ENCODE measurements at regions not wholly inside any gene's neighbourhood (a gene's known extent, or its start where the extent isn't known, plus 50 kb on each side); places are given as distances from the start of the nearest gene placed in this dataset.

GRCh38 chr2:180647621-180648020, 332.8 kb upstream of the UBE2E3 start:
- Mint-ChIP-seq H3K27me3 (ENCODE audit: insufficient read depth) (no peaks in the 10 kb centered on the region), H3K27ac (no peak overlapping the region), H3K4me1 (no peaks in the 10 kb centered on the region), H3K36me3 (ENCODE audit: low read depth) (no peaks in the 10 kb centered on the region), H3K4me3 (no peak overlapping the region), H3K9me3 (no peaks in the 10 kb centered on the region)
- 89 to 94% methylated on average over 2 to 3 of the region's 3 CpGs for WGBS, 2 experiments (ENCODE audit: insufficient coverage in 1 of 2, insufficient read length in 1 of 2)
- H3K27me3 ChIP-seq (ENCODE audit: control insufficient read depth, insufficient read depth, low read length, poor library complexity, severe bottlenecking): no peaks in the 10 kb centered on the region
- no peak overlapping the region for H3K4me3 ChIP-seq (ENCODE audit: low read length)
- no peak overlapping the region for H3K9ac ChIP-seq (ENCODE audit: extremely low read depth, low read length, poor library complexity, severe bottlenecking)
- no peaks in the 10 kb centered on the region for H3K4me1 ChIP-seq (ENCODE audit: control insufficient read depth, insufficient read depth, low read length)
- TF ChIP-seq CTCF (conservative IDR thresholded peaks at IDR 0.05): no peak
- no peak for DNase-seq
- H3K27ac ChIP-seq (ENCODE audit: low read depth, low read length): no peak overlapping the region
- H3K36me3 ChIP-seq (ENCODE audit: control insufficient read depth, insufficient read depth, low read length): no peaks in the 10 kb centered on the region
- H3K9me3 ChIP-seq (ENCODE audit: control insufficient read depth, low read length): no peaks in the 10 kb centered on the region

- no peak overlapping the region for H3K9ac ChIP-seq (ENCODE audit: extremely low read depth, low read length, poor library complexity, severe bottlenecking)
These were observed 333.2 kb upstream of the UBE2E3 start for GRCh38 chr2:180647221-180647620.

GRCh38 chr2:180646756-180647155, 333.6 kb upstream of the UBE2E3 start:
- Histone ChIP-seq H3K9ac (ENCODE audit: extremely low read depth, low read length, poor library complexity, severe bottlenecking) (no peak overlapping the region), H3K36me3 (ENCODE audit: control insufficient read depth, insufficient read depth, low read length) (no peaks in the 10 kb centered on the region), H3K27ac (ENCODE audit: low read depth, low read length) (no peak overlapping the region), H3K4me3 (ENCODE audit: low read length) (no peak overlapping the region), H3K9me3 (ENCODE audit: control insufficient read depth, low read length) (no peaks in the 10 kb centered on the region), H3K4me1 (ENCODE audit: control insufficient read depth, insufficient read depth, low read length) (no peaks in the 10 kb centered on the region), H3K27me3 (ENCODE audit: control insufficient read depth, insufficient read depth, low read length, poor library complexity, severe bottlenecking) (no peaks in the 10 kb centered on the region)
- Mint-ChIP-seq H3K27ac (no peak overlapping the region), H3K36me3 (ENCODE audit: low read depth) (no peaks in the 10 kb centered on the region), H3K4me1 (no peaks in the 10 kb centered on the region), H3K27me3 (ENCODE audit: insufficient read depth) (no peaks in the 10 kb centered on the region), H3K9me3 (no peaks in the 10 kb centered on the region), H3K4me3 (no peak overlapping the region)
- WGBS, 2 experiments (ENCODE audit: insufficient coverage in 1 of 2, insufficient read length in 1 of 2): 90 to 95% methylated on average over 2 of the region's 2 CpGs
- DNase-seq: no peak
- TF ChIP-seq CTCF (conservative IDR thresholded peaks at IDR 0.05): no peak

More at GRCh38 chr2:180647221-180647620, 333.2 kb upstream of the UBE2E3 start:
- H3K27me3 Mint-ChIP-seq (ENCODE audit: insufficient read depth): no peaks in the 10 kb centered on the region
- no peak for TF ChIP-seq CTCF (conservative IDR thresholded peaks at IDR 0.05)
- H3K27ac ChIP-seq (ENCODE audit: low read depth, low read length): no peak overlapping the region
- no peaks in the 10 kb centered on the region for H3K4me1 ChIP-seq (ENCODE audit: control insufficient read depth, insufficient read depth, low read length)
- H3K9me3 Mint-ChIP-seq: no peaks in the 10 kb centered on the region
- H3K27ac Mint-ChIP-seq: no peak overlapping the region
- H3K4me1 Mint-ChIP-seq: no peaks in the 10 kb centered on the region
- H3K9me3 ChIP-seq (ENCODE audit: control insufficient read depth, low read length): no peaks in the 10 kb centered on the region
- H3K4me3 Mint-ChIP-seq: no peak overlapping the region
- no peaks in the 10 kb centered on the region for H3K27me3 ChIP-seq (ENCODE audit: control insufficient read depth, insufficient read depth, low read length, poor library complexity, severe bottlenecking)
- H3K4me3 ChIP-seq (ENCODE audit: low read length): no peak overlapping the region
- H3K36me3 Mint-ChIP-seq (ENCODE audit: low read depth): no peaks in the 10 kb centered on the region
- no peaks in the 10 kb centered on the region for H3K36me3 ChIP-seq (ENCODE audit: control insufficient read depth, insufficient read depth, low read length)
- no peak for DNase-seq
